SU-DHL-6 (cell line): ENCODE measurements at regions not wholly inside any gene's neighbourhood (a gene's known extent, or its start where the extent isn't known, plus 50 kb on each side); places are given as distances from the start of the nearest gene placed in this dataset.

Experiments used
- H2AFZ ChIP-seq: fragments of 200-600 bp; sonication (generic); 2 replicates; pipeline ENCODE4 v1.6.1; 2014; ENCODE audit warnings: low read depth, mild to moderate bottlenecking, moderate library complexity, mixed read lengths, antibody characterized with exemption, low read length; ENCODE audit not compliant: severe bottlenecking
- H3F3A ChIP-seq: fragments of 200-600 bp; shearing (Covaris generic); 2 replicates; pipeline ENCODE4 v1.6.0; 2016; ENCODE audit warnings: antibody characterized with exemption, mild to moderate bottlenecking; ENCODE audit not compliant: insufficient read depth
- H3K27ac ChIP-seq: fragments of 200-600 bp; sonication (generic); 2 replicates; pipeline ENCODE4 v1.5.1; 2016; ENCODE audit warnings: low read depth, mild to moderate bottlenecking, low read length, moderate library complexity, mixed read lengths
- H3K27me3 ChIP-seq: fragments of 200-600 bp; sonication (generic), shearing (Covaris generic); 2 replicates; pipeline ENCODE4 v1.6.0; 2014; ENCODE audit warnings: mild to moderate bottlenecking, low read length
- H3K36me3 ChIP-seq: fragments of 200-600 bp; sonication (generic); 2 replicates; pipeline ENCODE4 v1.6.1; 2014; ENCODE audit warnings: mild to moderate bottlenecking, low read length, mixed read lengths
- H3K4me2 ChIP-seq: fragments of 300-600, 200-600 bp; shearing (Covaris generic), sonication (generic); 2 replicates; pipeline ENCODE4 v1.6.0; 2014; ENCODE audit warnings: low read length, low read depth, mild to moderate bottlenecking; ENCODE audit not compliant: poor library complexity, severe bottlenecking
- H3K4me3 ChIP-seq: fragments of 200-600 bp; sonication (generic); 2 replicates; pipeline ENCODE4 v1.5.1; 2014; ENCODE audit warnings: antibody characterized with exemption, low read length, mild to moderate bottlenecking, mixed read lengths; ENCODE audit not compliant: insufficient read depth, poor library complexity, severe bottlenecking
- H3K79me2 ChIP-seq: fragments of 200-600 bp; sonication (generic); 2 replicates; pipeline ENCODE4 v1.6.1; 2014; ENCODE audit warnings: mild to moderate bottlenecking, low read length, moderate library complexity; ENCODE audit not compliant: insufficient read depth
- H3K9ac ChIP-seq: fragments of 200-600 bp; sonication (generic); 2 replicates; pipeline ENCODE4 v1.7.0; 2014; ENCODE audit warnings: mild to moderate bottlenecking, low read length
- H3K9me2 ChIP-seq: fragments of 200-600 bp; sonication (generic); replicated peaks from 2 replicates; pipeline ENCODE4 v1.6.1; 2014; ENCODE audit warnings: low read length; ENCODE audit not compliant: insufficient read depth
- H3K9me3 ChIP-seq: fragments of 200-600 bp; sonication (generic); 2 replicates; pipeline ENCODE4 v1.6.1; 2014; ENCODE audit warnings: low read length, mixed read lengths; ENCODE audit not compliant: insufficient read depth
- H4K20me1 ChIP-seq: fragments of 200-600 bp; sonication (generic); 2 replicates; pipeline ENCODE4 v1.6.1; 2014; ENCODE audit warnings: low read depth, mild to moderate bottlenecking, antibody characterized with exemption, low read length, moderate library complexity, mixed read lengths
- EZH2phosphoT487 ChIP-seq: fragments of 200-600 bp; sonication (generic), shearing (Covaris generic); conservative IDR thresholded peaks from 2 replicates; pipeline ENCODE4 v1.6.1; 2018; ENCODE audit warnings: mild to moderate bottlenecking, antibody characterized with exemption, low read length, moderate library complexity, mixed read lengths
- TF ChIP-seq, protein P1 (sequence below): fragments of 200-600 bp; sonication (generic); IDR thresholded peaks from one replicate; pipeline ENCODE4 v1.5.1; 2017; ENCODE audit warnings: antibody characterized with exemption, mild to moderate bottlenecking, low read length, moderate library complexity; ENCODE audit not compliant: insufficient read depth, poor library complexity, severe bottlenecking

DNA sequence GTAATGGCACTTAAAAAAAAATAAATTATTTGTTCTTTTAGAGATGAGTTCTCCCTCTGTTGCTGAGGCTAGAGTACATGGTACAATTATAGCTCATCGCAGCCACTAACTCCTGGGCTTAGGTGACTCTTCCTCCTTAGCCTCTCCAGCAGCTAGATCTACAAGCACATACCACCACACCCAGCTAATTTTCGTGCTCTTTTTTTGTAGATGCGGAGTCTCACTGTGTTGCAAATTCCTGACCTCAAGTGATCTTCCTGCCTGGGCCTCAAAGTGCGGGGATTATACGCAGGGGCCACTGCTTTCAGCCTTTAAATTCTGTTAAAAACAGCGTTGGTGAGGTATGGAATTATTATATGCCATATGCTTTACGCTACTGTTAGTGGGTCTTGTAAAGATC is 2034.0 kb downstream of the OLFM4 start:
- Histone ChIP-seq H4K20me1 (no peaks in the 10 kb centered on the region), H3K9me3 (no peaks in the 10 kb centered on the region), H3K4me2 (no peak overlapping the region), H3K27ac (no peak overlapping the region), H3F3A (no peaks in the 10 kb centered on the region), H2AFZ (no peak overlapping the region), H3K27me3 (no peaks in the 10 kb centered on the region), H3K79me2 (no peaks in the 10 kb centered on the region), H3K36me3 (no peaks in the 10 kb centered on the region), H3K4me3 (no peak overlapping the region), H3K9ac (no peak overlapping the region), H3K9me2 (no peaks in the 10 kb centered on the region)
- TF ChIP-seq, protein P1, sequence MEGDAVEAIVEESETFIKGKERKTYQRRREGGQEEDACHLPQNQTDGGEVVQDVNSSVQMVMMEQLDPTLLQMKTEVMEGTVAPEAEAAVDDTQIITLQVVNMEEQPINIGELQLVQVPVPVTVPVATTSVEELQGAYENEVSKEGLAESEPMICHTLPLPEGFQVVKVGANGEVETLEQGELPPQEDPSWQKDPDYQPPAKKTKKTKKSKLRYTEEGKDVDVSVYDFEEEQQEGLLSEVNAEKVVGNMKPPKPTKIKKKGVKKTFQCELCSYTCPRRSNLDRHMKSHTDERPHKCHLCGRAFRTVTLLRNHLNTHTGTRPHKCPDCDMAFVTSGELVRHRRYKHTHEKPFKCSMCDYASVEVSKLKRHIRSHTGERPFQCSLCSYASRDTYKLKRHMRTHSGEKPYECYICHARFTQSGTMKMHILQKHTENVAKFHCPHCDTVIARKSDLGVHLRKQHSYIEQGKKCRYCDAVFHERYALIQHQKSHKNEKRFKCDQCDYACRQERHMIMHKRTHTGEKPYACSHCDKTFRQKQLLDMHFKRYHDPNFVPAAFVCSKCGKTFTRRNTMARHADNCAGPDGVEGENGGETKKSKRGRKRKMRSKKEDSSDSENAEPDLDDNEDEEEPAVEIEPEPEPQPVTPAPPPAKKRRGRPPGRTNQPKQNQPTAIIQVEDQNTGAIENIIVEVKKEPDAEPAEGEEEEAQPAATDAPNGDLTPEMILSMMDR = no peak
- TF ChIP-seq EZH2phosphoT487 = no peak

DNA sequence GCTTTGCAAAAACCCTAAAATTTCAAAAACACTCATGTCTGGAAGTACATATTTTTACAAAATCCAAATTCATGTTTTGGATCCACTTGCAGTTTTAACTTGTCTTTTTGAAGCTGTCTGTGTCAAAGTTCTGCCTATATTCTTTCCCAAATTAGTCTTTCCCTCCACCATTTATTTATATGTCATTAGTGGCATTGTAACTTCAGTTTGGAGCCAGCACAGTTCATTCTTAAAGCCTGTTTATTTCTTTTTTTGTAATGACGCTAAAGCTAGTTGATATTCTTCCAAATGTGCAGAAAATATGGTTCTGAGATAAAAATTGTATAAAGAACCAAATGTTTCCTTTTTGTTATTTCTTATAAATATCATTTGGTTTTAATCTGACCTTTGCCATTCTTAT is 2039.3 kb downstream of the OLFM4 start:
- no peak overlapping the region for H3K9ac ChIP-seq
- no peaks in the 10 kb centered on the region for H3K9me2 ChIP-seq
- H3K27ac ChIP-seq = no peak overlapping the region
- no peaks in the 10 kb centered on the region for H3F3A ChIP-seq
- H3K27me3 ChIP-seq = no peaks in the 10 kb centered on the region
- no peak for TF ChIP-seq EZH2phosphoT487
- TF ChIP-seq, protein P1 = no peak
- H3K9me3 ChIP-seq = no peaks in the 10 kb centered on the region
- H2AFZ ChIP-seq = no peak overlapping the region
- H3K4me3 ChIP-seq = no peak overlapping the region
- H3K36me3 ChIP-seq = no peaks in the 10 kb centered on the region
- H4K20me1 ChIP-seq = no peaks in the 10 kb centered on the region
- no peaks in the 10 kb centered on the region for H3K79me2 ChIP-seq
- H3K4me2 ChIP-seq = no peak overlapping the region

DNA sequence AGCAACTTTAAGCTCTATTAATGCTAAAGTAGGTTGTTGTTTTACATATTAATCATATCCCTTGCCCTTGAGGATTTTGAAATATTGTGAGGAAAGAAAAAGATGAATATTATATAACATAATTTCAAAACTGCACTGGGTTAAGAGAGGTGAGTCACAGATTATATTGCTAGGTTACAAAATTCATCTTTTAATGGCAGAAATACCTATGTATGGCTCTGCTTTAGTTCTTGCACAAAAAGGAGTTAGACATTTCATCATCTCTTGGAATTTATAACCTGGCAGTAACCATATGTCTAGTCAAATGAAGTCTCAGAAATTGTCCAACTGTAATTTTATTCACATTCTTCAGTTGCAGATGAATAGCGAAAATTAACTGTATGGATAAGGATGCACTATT is 2041.1 kb downstream of the OLFM4 start:
- Histone ChIP-seq H3K4me2 (no peak overlapping the region), H3K36me3 (no peaks in the 10 kb centered on the region), H3K9ac (no peak overlapping the region), H3K27ac (no peak overlapping the region), H3K79me2 (no peaks in the 10 kb centered on the region), H3K9me3 (no peaks in the 10 kb centered on the region), H3F3A (no peaks in the 10 kb centered on the region), H2AFZ (no peak overlapping the region), H3K9me2 (no peaks in the 10 kb centered on the region), H3K27me3 (no peaks in the 10 kb centered on the region), H4K20me1 (no peaks in the 10 kb centered on the region), H3K4me3 (no peak overlapping the region)
- TF ChIP-seq, protein P1 = no peak

DNA sequence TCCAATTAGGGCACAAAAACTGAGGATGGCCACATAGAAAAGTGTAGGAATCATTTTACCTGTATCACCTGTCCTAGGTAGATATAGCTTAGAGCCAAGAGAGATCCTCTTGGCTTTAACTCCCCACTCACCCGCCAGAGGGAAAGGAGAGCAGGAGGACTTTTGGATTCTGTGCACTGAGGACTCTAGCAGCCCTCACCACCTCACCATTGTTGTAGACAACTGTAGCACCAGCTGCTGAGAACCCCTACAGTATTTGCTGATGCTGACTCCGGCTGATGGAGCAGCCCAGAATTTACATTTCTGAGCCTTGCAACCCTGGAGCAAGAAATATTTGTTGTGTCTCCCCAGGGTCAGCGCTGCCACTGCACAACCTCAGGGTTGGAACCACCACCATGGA is 2044.4 kb downstream of the OLFM4 start:
- H3K4me3 ChIP-seq = no peak overlapping the region
- H3K27me3 ChIP-seq = no peaks in the 10 kb centered on the region
- H3K79me2 ChIP-seq = no peaks in the 10 kb centered on the region
- no peak overlapping the region for H2AFZ ChIP-seq
- no peaks in the 10 kb centered on the region for H3K9me3 ChIP-seq
- no peaks in the 10 kb centered on the region for H3K36me3 ChIP-seq
- no peak overlapping the region for H3K4me2 ChIP-seq
- TF ChIP-seq EZH2phosphoT487 = no peak
- TF ChIP-seq, protein P1 = no peak
- no peaks in the 10 kb centered on the region for H3K9me2 ChIP-seq
- no peak overlapping the region for H3K27ac ChIP-seq
- no peak overlapping the region for H3K9ac ChIP-seq
- no peaks in the 10 kb centered on the region for H3F3A ChIP-seq
- no peaks in the 10 kb centered on the region for H4K20me1 ChIP-seq
